ENCODE measurements at regions not wholly inside any gene's neighbourhood (a gene's known extent, or its start where the extent isn't known, plus 50 kb on each side); places are given as distances from the start of the nearest gene placed in this dataset.

GRCh38 chr6:132011582-132011981 is 60.4 kb upstream of the CCN2 start:
- ATAC-seq (replicated peaks; ENCODE audit: extremely low read depth, poor library complexity, severe bottlenecking) (no peak), DNase-seq (ENCODE audit: low spot score in 2 of 2) (no peak)
- Mint-ChIP-seq H3K4me3 (no peak overlapping the region), H3K36me3 (ENCODE audit: insufficient read depth) (no peaks in the 10 kb centered on the region), H3K27ac (ENCODE audit: low read depth) (no peak overlapping the region), H3K9me3 (no peaks in the 10 kb centered on the region), H3K4me1 (no peaks in the 10 kb centered on the region), H3K27me3 (no peaks in the 10 kb centered on the region)

- no peak for ATAC-seq (replicated peaks; ENCODE audit: extremely low read depth, poor library complexity, severe bottlenecking)
- Mint-ChIP-seq H3K4me1 (no peaks in the 10 kb centered on the region), H3K27me3 (no peaks in the 10 kb centered on the region), H3K36me3 (ENCODE audit: insufficient read depth) (no peaks in the 10 kb centered on the region), H3K9me3 (no peaks in the 10 kb centered on the region), H3K27ac (ENCODE audit: low read depth) (no peak overlapping the region), H3K4me3 (no peak overlapping the region)
- no peak for DNase-seq (ENCODE audit: low spot score in 2 of 2)
Observed at GRCh38 chr6:132009175-132009574, 58.0 kb upstream of the CCN2 start.

- Mint-ChIP-seq H3K27ac (ENCODE audit: low read depth) (no peak overlapping the region), H3K27me3 (no peaks in the 10 kb centered on the region), H3K4me1 (no peaks in the 10 kb centered on the region), H3K9me3 (peaks cover 7% of the 10 kb centered on the region), H3K4me3 (no peak overlapping the region), H3K36me3 (ENCODE audit: insufficient read depth) (no peaks in the 10 kb centered on the region)
- ATAC-seq (replicated peaks; ENCODE audit: extremely low read depth, poor library complexity, severe bottlenecking): no peak
- no peak for DNase-seq (ENCODE audit: low spot score in 2 of 2)
Observed at GRCh38 chr6:132007474-132008190, 56.5 kb upstream of the CCN2 start.

GRCh38 chr6:132005178-132005577 is 54.0 kb upstream of the CCN2 start:
- Mint-ChIP-seq H3K27ac (ENCODE audit: low read depth) (no peak overlapping the region), H3K36me3 (ENCODE audit: insufficient read depth) (no peaks in the 10 kb centered on the region), H3K9me3 (peaks cover 10% of the 10 kb centered on the region), H3K27me3 (no peaks in the 10 kb centered on the region), H3K4me3 (no peak overlapping the region), H3K4me1 (no peaks in the 10 kb centered on the region)
- ATAC-seq (replicated peaks; ENCODE audit: extremely low read depth, poor library complexity, severe bottlenecking) (no peak), DNase-seq (ENCODE audit: low spot score in 2 of 2) (no peak)

- no peak for ATAC-seq (replicated peaks; ENCODE audit: extremely low read depth, poor library complexity, severe bottlenecking)
- no peak for DNase-seq (ENCODE audit: low spot score in 2 of 2)
Observed at GRCh38 chr6:132004668-132005067, 53.5 kb upstream of the CCN2 start.

GRCh38 chr6:132003516-132004178 is 52.5 kb upstream of the CCN2 start:
- no peak overlapping the region for H3K27ac Mint-ChIP-seq (ENCODE audit: low read depth)
- H3K9me3 Mint-ChIP-seq: peaks cover 10% of the 10 kb centered on the region
- H3K36me3 Mint-ChIP-seq (ENCODE audit: insufficient read depth): no peaks in the 10 kb centered on the region
- ATAC-seq (replicated peaks; ENCODE audit: extremely low read depth, poor library complexity, severe bottlenecking) (no peak), DNase-seq (ENCODE audit: low spot score in 2 of 2) (no peak)
- no peak overlapping the region for H3K4me3 Mint-ChIP-seq
- no peaks in the 10 kb centered on the region for H3K4me1 Mint-ChIP-seq
- peaks cover 2% of the 10 kb centered on the region for H3K27me3 Mint-ChIP-seq

More at GRCh38 chr6:132004668-132005067, 53.5 kb upstream of the CCN2 start:
- peaks cover 10% of the 10 kb centered on the region for H3K9me3 Mint-ChIP-seq
- no peak overlapping the region for H3K4me3 Mint-ChIP-seq
- no peak overlapping the region for H3K27ac Mint-ChIP-seq (ENCODE audit: low read depth)
- no peaks in the 10 kb centered on the region for H3K27me3 Mint-ChIP-seq
- no peaks in the 10 kb centered on the region for H3K36me3 Mint-ChIP-seq (ENCODE audit: insufficient read depth)
- H3K4me1 Mint-ChIP-seq: no peaks in the 10 kb centered on the region
